Neural cell (in vitro differentiated cells): ENCODE measurements at regions not wholly inside any gene's neighbourhood (a gene's known extent, or its start where the extent isn't known, plus 50 kb on each side); places are given as distances from the start of the nearest gene placed in this dataset.

ENCODE experiments used
- H2AFZ ChIP-seq: fragments of 200-600, 300-800 bp; sonication (generic), shearing (Covaris generic); 2 replicates; pipeline ENCODE4 v1.6.0; 2014; ENCODE audit warnings: low read depth, mild to moderate bottlenecking, antibody characterized with exemption, low read length, moderate library complexity
- H3F3A ChIP-seq: fragments of 200-600 bp; shearing (Covaris generic); 2 replicates; pipeline ENCODE4 v1.6.1; 2016; ENCODE audit warnings: mild to moderate bottlenecking, moderate library complexity, mixed read lengths, antibody characterized with exemption, low read length; ENCODE audit not compliant: insufficient read depth, poor library complexity, severe bottlenecking
- H3K27ac ChIP-seq: fragments of 200-600, 300-800 bp; sonication (generic), shearing (Covaris generic); 2 replicates; pipeline ENCODE4 v1.5.1; 2014; ENCODE audit warnings: mild to moderate bottlenecking, low read length, moderate library complexity
- H3K27me3 ChIP-seq: fragments of 300-800, 200-600 bp; sonication (generic), shearing (Covaris generic); 2 replicates; pipeline ENCODE4 v1.6.0; 2014; ENCODE audit warnings: mild to moderate bottlenecking, low read depth, low read length, moderate library complexity; ENCODE audit not compliant: insufficient read depth
- H3K36me3 ChIP-seq: fragments of 300-800, 200-600 bp; sonication (generic), shearing (Covaris generic); 2 replicates; pipeline ENCODE4 v1.5.1; 2014; ENCODE audit warnings: mild to moderate bottlenecking, antibody characterized with exemption, low read length, moderate library complexity; ENCODE audit not compliant: insufficient read depth
- H3K4me2 ChIP-seq: fragments of 300-800, 200-600 bp; sonication (generic), shearing (Covaris generic); 2 replicates; pipeline ENCODE4 v1.6.0; 2014; ENCODE audit warnings: mild to moderate bottlenecking, low read length
- H3K4me3 ChIP-seq: fragments of 300-800, 200-600 bp; sonication (generic), shearing (Covaris generic); 2 replicates; pipeline ENCODE4 v1.5.1; 2014; ENCODE audit warnings: mild to moderate bottlenecking, low read length, moderate library complexity
- H3K79me2 ChIP-seq: fragments of 200-600 bp; shearing (Covaris generic); replicated peaks from 2 replicates; pipeline ENCODE4 v1.6.0; 2014; ENCODE audit warnings: mild to moderate bottlenecking, low read length, moderate library complexity; ENCODE audit not compliant: insufficient read depth
- H3K9ac ChIP-seq: fragments of 300-800, 200-600 bp; sonication (generic), shearing (Covaris generic); 2 replicates; pipeline ENCODE4 v1.6.1; 2016; ENCODE audit warnings: mild to moderate bottlenecking, low read length, mixed read lengths
- H3K9me2 ChIP-seq: fragments of 200-600 bp; shearing (Covaris generic); 2 replicates; pipeline ENCODE4 v1.6.1; 2016; ENCODE audit warnings: mild to moderate bottlenecking, low read length, mixed read lengths; ENCODE audit not compliant: insufficient read depth
- H3K9me3 ChIP-seq: fragments of 200-600, 300-800 bp; sonication (generic), shearing (Covaris generic); 2 replicates; pipeline ENCODE4 v1.6.1; 2016; ENCODE audit warnings: mild to moderate bottlenecking, mixed run types, low read length, moderate library complexity, mixed read lengths
- H4K20me1 ChIP-seq: fragments of 200-600 bp; shearing (Covaris generic); 2 replicates; pipeline ENCODE4 v1.6.1; 2016; ENCODE audit warnings: mild to moderate bottlenecking, mixed run types; ENCODE audit not compliant: insufficient read depth
- EP300 ChIP-seq: fragments of 450-650 bp; conservative IDR thresholded peaks from 2 replicates; pipeline ENCODE4 v1.6.1; 2014; ENCODE audit warnings: antibody characterized with exemption, mild to moderate bottlenecking, moderate library complexity; ENCODE audit not compliant: poor library complexity, severe bottlenecking
- EZH2 ChIP-seq: fragments of 200-600, 300-800 bp; shearing (Covaris generic), sonication (generic); IDR thresholded peaks from 2 replicates; pipeline ENCODE4 v1.6.1; 2014; ENCODE audit warnings: antibody characterized with exemption, low read length, borderline replicate concordance, mild to moderate bottlenecking; ENCODE audit not compliant: insufficient read depth, poor library complexity, severe bottlenecking
- MXI1 ChIP-seq: fragments of 450-650 bp; conservative IDR thresholded peaks from 2 replicates; pipeline ENCODE4 v1.6.1; 2014; ENCODE audit warnings: antibody characterized with exemption, mild to moderate bottlenecking; ENCODE audit not compliant: poor library complexity, severe bottlenecking
- POLR2AphosphoS5 ChIP-seq: IDR thresholded peaks from 2 replicates; pipeline ENCODE4 v1.6.1; 2012
- RAD21 ChIP-seq: fragments of 450-650 bp; conservative IDR thresholded peaks from 2 replicates; pipeline ENCODE4 v1.6.1; 2014; ENCODE audit warnings: antibody characterized with exemption, mild to moderate bottlenecking, moderate library complexity
- REST ChIP-seq: IDR thresholded peaks from 2 replicates; pipeline ENCODE4 v1.6.1; 2012; ENCODE audit warnings: borderline replicate concordance
- SMC3 ChIP-seq: fragments of 450-650 bp; conservative IDR thresholded peaks from 2 replicates; pipeline ENCODE4 v1.6.1; 2014; ENCODE audit warnings: antibody characterized with exemption, mild to moderate bottlenecking, moderate library complexity; ENCODE audit not compliant: poor library complexity
- TAF1 ChIP-seq: IDR thresholded peaks from 2 replicates; pipeline ENCODE4 v1.6.1; 2012; ENCODE audit warnings: low read depth
- TF ChIP-seq, protein P1 (sequence below): fragments of 450-650 bp; IDR thresholded peaks from 2 replicates; pipeline ENCODE4 v1.5.1; 2014; ENCODE audit warnings: antibody characterized with exemption, mild to moderate bottlenecking, moderate library complexity; ENCODE audit not compliant: poor library complexity, severe bottlenecking

GRCh38 chr3:10581716-10582115, 76.3 kb upstream of the ATP2B2 start:
- H3K9me3 ChIP-seq: no peaks in the 10 kb centered on the region
- H3K27ac ChIP-seq: no peak overlapping the region
- H3K27me3 ChIP-seq: no peaks in the 10 kb centered on the region
- H2AFZ ChIP-seq: no peak overlapping the region
- no peaks in the 10 kb centered on the region for H3K9me2 ChIP-seq
- H3K4me2 ChIP-seq: no peak overlapping the region
- TF ChIP-seq RAD21 (no peak), POLR2AphosphoS5 (no peak), EP300 (no peak), MXI1 (no peak), SMC3 (no peak), TAF1 (no peak), EZH2 (no peak), REST (no peak)
- TF ChIP-seq, protein P1, sequence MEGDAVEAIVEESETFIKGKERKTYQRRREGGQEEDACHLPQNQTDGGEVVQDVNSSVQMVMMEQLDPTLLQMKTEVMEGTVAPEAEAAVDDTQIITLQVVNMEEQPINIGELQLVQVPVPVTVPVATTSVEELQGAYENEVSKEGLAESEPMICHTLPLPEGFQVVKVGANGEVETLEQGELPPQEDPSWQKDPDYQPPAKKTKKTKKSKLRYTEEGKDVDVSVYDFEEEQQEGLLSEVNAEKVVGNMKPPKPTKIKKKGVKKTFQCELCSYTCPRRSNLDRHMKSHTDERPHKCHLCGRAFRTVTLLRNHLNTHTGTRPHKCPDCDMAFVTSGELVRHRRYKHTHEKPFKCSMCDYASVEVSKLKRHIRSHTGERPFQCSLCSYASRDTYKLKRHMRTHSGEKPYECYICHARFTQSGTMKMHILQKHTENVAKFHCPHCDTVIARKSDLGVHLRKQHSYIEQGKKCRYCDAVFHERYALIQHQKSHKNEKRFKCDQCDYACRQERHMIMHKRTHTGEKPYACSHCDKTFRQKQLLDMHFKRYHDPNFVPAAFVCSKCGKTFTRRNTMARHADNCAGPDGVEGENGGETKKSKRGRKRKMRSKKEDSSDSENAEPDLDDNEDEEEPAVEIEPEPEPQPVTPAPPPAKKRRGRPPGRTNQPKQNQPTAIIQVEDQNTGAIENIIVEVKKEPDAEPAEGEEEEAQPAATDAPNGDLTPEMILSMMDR: no peak
- no peaks in the 10 kb centered on the region for H3K79me2 ChIP-seq
- H4K20me1 ChIP-seq: no peaks in the 10 kb centered on the region
- H3K4me3 ChIP-seq: no peak overlapping the region
- no peak overlapping the region for H3K9ac ChIP-seq
- no peaks in the 10 kb centered on the region for H3F3A ChIP-seq
- no peaks in the 10 kb centered on the region for H3K36me3 ChIP-seq

GRCh38 chr3:10582733-10583132, 77.3 kb upstream of the ATP2B2 start:
- no peak overlapping the region for H3K4me2 ChIP-seq
- no peaks in the 10 kb centered on the region for H3K9me3 ChIP-seq
- H4K20me1 ChIP-seq: no peaks in the 10 kb centered on the region
- H3K9ac ChIP-seq: no peak overlapping the region
- no peaks in the 10 kb centered on the region for H3F3A ChIP-seq
- no peaks in the 10 kb centered on the region for H3K36me3 ChIP-seq
- TF ChIP-seq, protein P1: no peak
- TF ChIP-seq EP300: no peak
- TF ChIP-seq SMC3: no peak
- no peak for TF ChIP-seq POLR2AphosphoS5
- TF ChIP-seq RAD21: no peak
- no peak for TF ChIP-seq REST
- TF ChIP-seq TAF1: no peak
- TF ChIP-seq EZH2: no peak
- TF ChIP-seq MXI1: no peak
- H3K27me3 ChIP-seq: no peaks in the 10 kb centered on the region
- H3K4me3 ChIP-seq: no peak overlapping the region
- no peak overlapping the region for H3K27ac ChIP-seq
- H3K79me2 ChIP-seq: no peaks in the 10 kb centered on the region
- H2AFZ ChIP-seq: no peak overlapping the region
- no peaks in the 10 kb centered on the region for H3K9me2 ChIP-seq
